GM23338 (cell line): ENCODE measurements at regions not wholly inside any gene's neighbourhood (a gene's known extent, or its start where the extent isn't known, plus 50 kb on each side); places are given as distances from the start of the nearest gene placed in this dataset.

Experiments
- ATAC-seq: fragments of 200-7000 bp; cut with Tn5 transposase; 3 replicates; pipeline ENCODE4 v1.9.1; 2020
- DNase-seq: peaks from one replicate; pipeline ENCODE4 v3.0.0-alpha.2; 2015; ENCODE audit warnings: low spot score
- H2AFZ ChIP-seq: fragments of 200-600 bp; sonication (generic); 2 replicates; pipeline ENCODE4 v1.8.0; 2016; ENCODE audit warnings: antibody characterized with exemption, mild to moderate bottlenecking, moderate library complexity
- H3F3A ChIP-seq: fragments of 200-600 bp; sonication (generic); replicated peaks from 2 replicates; pipeline ENCODE4 v1.8.0; 2017; ENCODE audit warnings: antibody characterized with exemption, mixed run types, low read depth
- H3K27ac ChIP-seq: fragments of 200-600 bp; sonication (generic); 2 replicates; pipeline ENCODE4 v1.6.1; 2016; ENCODE audit warnings: low read depth
- H3K27me3 ChIP-seq: fragments of 200-600 bp; sonication (generic); 2 replicates; pipeline ENCODE4 v1.8.0; 2016; ENCODE audit warnings: mild to moderate bottlenecking, mixed run types, moderate library complexity; ENCODE audit not compliant: insufficient read depth
- H3K36me3 ChIP-seq: fragments of 200-600 bp; sonication (generic); 2 replicates; pipeline ENCODE4 v1.8.0; 2016; ENCODE audit warnings: mild to moderate bottlenecking; ENCODE audit not compliant: insufficient read depth
- H3K4me1 ChIP-seq: fragments of 200-600 bp; sonication (generic); 2 replicates; pipeline ENCODE4 v1.8.0; 2016; ENCODE audit warnings: mild to moderate bottlenecking, moderate library complexity; ENCODE audit not compliant: insufficient read depth
- H3K4me2 ChIP-seq: fragments of 200-600 bp; sonication (generic); 2 replicates; pipeline ENCODE4 v1.7.1; 2017; ENCODE audit warnings: mixed run types
- H3K4me3 ChIP-seq: fragments of 200-600 bp; sonication (generic); 2 replicates; pipeline ENCODE4 v1.6.1; 2016; ENCODE audit warnings: mixed run types
- H3K79me2 ChIP-seq: fragments of 200-600 bp; sonication (generic); replicated peaks from 2 replicates; pipeline ENCODE4 v1.8.0; 2017; ENCODE audit warnings: mild to moderate bottlenecking; ENCODE audit not compliant: insufficient read depth
- H3K9me2 ChIP-seq: fragments of 200-600 bp; sonication (generic); 2 replicates; pipeline ENCODE4 v1.8.0; 2017; ENCODE audit not compliant: insufficient read depth
- H4K20me1 ChIP-seq: fragments of 200-600 bp; sonication (generic); replicated peaks from 2 replicates; pipeline ENCODE4 v1.8.0; 2017; ENCODE audit warnings: mild to moderate bottlenecking; ENCODE audit not compliant: insufficient read depth
- H3K27ac Mint-ChIP-seq: 2 replicates; pipeline ENCODE4 v1.8.0; 2020; ENCODE audit warnings: inconsistent platforms, mild to moderate bottlenecking, moderate library complexity, mixed read lengths
- H3K27me3 Mint-ChIP-seq: 3 replicates; pipeline ENCODE4 v1.8.0; 2022; ENCODE audit warnings: low read depth, mild to moderate bottlenecking, moderate library complexity, mixed read lengths, inconsistent platforms; ENCODE audit not compliant: insufficient read depth, poor library complexity
- H3K36me3 Mint-ChIP-seq: 3 replicates; pipeline ENCODE4 v1.8.0; 2021; ENCODE audit warnings: low read depth, mild to moderate bottlenecking, inconsistent platforms, moderate library complexity, mixed read lengths
- H3K4me1 Mint-ChIP-seq: 3 replicates; pipeline ENCODE4 v1.8.0; 2020; ENCODE audit warnings: mild to moderate bottlenecking, inconsistent platforms, mixed read lengths
- H3K4me3 Mint-ChIP-seq: 3 replicates; pipeline ENCODE4 v1.8.0; 2021; ENCODE audit warnings: moderate library complexity, mild to moderate bottlenecking, inconsistent platforms, mixed read lengths
- H3K9me3 Mint-ChIP-seq: 3 replicates; pipeline ENCODE4 v1.8.0; 2020; ENCODE audit warnings: moderate library complexity, mild to moderate bottlenecking, inconsistent platforms, mixed read lengths
- EZH2 ChIP-seq: fragments of 200-600 bp; sonication (generic); IDR thresholded peaks from one replicate; pipeline ENCODE4 v1.8.0; 2017; ENCODE audit warnings: antibody characterized with exemption, mild to moderate bottlenecking, low read depth; ENCODE audit not compliant: unreplicated experiment
- EZH2phosphoT487 ChIP-seq: fragments of 200-600 bp; sonication (generic); IDR thresholded peaks from one replicate; pipeline ENCODE4 v1.8.1; 2018; ENCODE audit warnings: antibody characterized with exemption; ENCODE audit not compliant: unreplicated experiment
- JUNB ChIP-seq: IDR thresholded peaks from one replicate; pipeline ENCODE4 v1.6.1; 2016; ENCODE audit warnings: antibody characterized with exemption; ENCODE audit not compliant: unreplicated experiment
- NANOG ChIP-seq: IDR thresholded peaks from 2 replicates; pipeline ENCODE4 v1.6.1; 2016; ENCODE audit warnings: antibody characterized with exemption, borderline replicate concordance
- POLR2AphosphoS5 ChIP-seq: IDR thresholded peaks from 2 replicates; pipeline ENCODE4 v1.6.1; 2016; ENCODE audit warnings: antibody characterized with exemption, low read depth
- STAT1 ChIP-seq: IDR thresholded peaks from one replicate; pipeline ENCODE4 v1.6.1; 2016; ENCODE audit warnings: antibody characterized with exemption; ENCODE audit not compliant: unreplicated experiment
- ZNF114 ChIP-seq: fragments of 250-450 bp; sonication (Bioruptor Pico); IDR thresholded peaks from 2 replicates; pipeline ENCODE4 v1.5.0; 2020; ENCODE audit warnings: mild to moderate bottlenecking, moderate library complexity
- ZNF331 ChIP-seq: fragments of 250-450 bp; sonication (Bioruptor Pico); IDR thresholded peaks from 2 replicates; pipeline ENCODE4 v1.5.0; 2020; ENCODE audit warnings: low read depth, mild to moderate bottlenecking, moderate library complexity
- TF ChIP-seq, protein P1 (sequence below): fragments of 250-450 bp; sonication (Bioruptor Pico); IDR thresholded peaks from 2 replicates; pipeline ENCODE4 v1.5.0; 2020; ENCODE audit warnings: mild to moderate bottlenecking, moderate library complexity
- TF ChIP-seq, protein P2 (sequence below): IDR thresholded peaks from 2 replicates; pipeline ENCODE4 v1.6.1; 2016; ENCODE audit warnings: antibody characterized with exemption

DNA sequence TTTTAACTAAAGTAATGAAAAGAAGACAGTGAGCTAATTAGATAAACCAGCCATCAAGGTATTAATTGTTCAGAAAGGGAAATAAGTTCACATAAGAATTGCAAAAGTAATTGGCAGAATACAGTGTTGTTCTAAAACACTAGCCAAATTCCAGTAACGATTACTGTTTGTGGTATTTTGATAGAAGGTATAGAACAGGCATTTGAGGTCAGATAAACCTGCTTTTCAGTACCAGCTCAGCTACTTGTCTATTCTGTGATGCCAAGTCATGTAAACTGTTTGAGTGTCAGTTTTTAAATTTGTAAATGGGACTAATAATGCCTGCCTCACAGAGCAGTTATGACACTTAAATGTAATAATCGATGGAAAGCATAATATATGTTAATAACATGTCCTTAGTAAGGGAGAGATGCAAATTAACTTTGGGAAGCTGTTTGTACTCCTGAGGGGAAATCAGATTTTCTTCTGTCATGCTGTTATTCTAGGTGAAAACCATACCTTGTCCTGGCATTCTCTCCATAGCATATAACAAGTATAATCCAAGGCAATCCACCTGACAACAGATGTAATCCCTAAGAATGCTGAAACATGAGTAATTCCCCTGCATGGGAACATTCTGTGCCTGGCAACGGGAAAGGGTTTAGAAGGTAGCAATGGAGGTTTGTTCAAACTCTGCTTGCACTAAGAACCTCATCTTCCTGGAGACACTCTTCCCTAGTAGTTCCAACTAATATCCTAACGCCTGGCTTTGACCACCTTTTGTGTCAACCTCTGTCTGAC lies 509.5 kb upstream of the PAPPA start:
- no peak overlapping the region for H3K27ac Mint-ChIP-seq
- H3K36me3 ChIP-seq: no peaks in the 10 kb centered on the region
- no peak overlapping the region for H3K4me3 Mint-ChIP-seq
- no peaks in the 10 kb centered on the region for H3K27me3 ChIP-seq
- no peaks in the 10 kb centered on the region for H3K27me3 Mint-ChIP-seq
- no peak overlapping the region for H3K4me3 ChIP-seq
- no peak overlapping the region for H3K27ac ChIP-seq
- H3K9me3 Mint-ChIP-seq: no peaks in the 10 kb centered on the region
- no peak for ATAC-seq
- H3K36me3 Mint-ChIP-seq: no peaks in the 10 kb centered on the region
- no peaks in the 10 kb centered on the region for H3K79me2 ChIP-seq
- TF ChIP-seq JUNB: no peak
- no peak for TF ChIP-seq STAT1
- TF ChIP-seq, protein P1, sequence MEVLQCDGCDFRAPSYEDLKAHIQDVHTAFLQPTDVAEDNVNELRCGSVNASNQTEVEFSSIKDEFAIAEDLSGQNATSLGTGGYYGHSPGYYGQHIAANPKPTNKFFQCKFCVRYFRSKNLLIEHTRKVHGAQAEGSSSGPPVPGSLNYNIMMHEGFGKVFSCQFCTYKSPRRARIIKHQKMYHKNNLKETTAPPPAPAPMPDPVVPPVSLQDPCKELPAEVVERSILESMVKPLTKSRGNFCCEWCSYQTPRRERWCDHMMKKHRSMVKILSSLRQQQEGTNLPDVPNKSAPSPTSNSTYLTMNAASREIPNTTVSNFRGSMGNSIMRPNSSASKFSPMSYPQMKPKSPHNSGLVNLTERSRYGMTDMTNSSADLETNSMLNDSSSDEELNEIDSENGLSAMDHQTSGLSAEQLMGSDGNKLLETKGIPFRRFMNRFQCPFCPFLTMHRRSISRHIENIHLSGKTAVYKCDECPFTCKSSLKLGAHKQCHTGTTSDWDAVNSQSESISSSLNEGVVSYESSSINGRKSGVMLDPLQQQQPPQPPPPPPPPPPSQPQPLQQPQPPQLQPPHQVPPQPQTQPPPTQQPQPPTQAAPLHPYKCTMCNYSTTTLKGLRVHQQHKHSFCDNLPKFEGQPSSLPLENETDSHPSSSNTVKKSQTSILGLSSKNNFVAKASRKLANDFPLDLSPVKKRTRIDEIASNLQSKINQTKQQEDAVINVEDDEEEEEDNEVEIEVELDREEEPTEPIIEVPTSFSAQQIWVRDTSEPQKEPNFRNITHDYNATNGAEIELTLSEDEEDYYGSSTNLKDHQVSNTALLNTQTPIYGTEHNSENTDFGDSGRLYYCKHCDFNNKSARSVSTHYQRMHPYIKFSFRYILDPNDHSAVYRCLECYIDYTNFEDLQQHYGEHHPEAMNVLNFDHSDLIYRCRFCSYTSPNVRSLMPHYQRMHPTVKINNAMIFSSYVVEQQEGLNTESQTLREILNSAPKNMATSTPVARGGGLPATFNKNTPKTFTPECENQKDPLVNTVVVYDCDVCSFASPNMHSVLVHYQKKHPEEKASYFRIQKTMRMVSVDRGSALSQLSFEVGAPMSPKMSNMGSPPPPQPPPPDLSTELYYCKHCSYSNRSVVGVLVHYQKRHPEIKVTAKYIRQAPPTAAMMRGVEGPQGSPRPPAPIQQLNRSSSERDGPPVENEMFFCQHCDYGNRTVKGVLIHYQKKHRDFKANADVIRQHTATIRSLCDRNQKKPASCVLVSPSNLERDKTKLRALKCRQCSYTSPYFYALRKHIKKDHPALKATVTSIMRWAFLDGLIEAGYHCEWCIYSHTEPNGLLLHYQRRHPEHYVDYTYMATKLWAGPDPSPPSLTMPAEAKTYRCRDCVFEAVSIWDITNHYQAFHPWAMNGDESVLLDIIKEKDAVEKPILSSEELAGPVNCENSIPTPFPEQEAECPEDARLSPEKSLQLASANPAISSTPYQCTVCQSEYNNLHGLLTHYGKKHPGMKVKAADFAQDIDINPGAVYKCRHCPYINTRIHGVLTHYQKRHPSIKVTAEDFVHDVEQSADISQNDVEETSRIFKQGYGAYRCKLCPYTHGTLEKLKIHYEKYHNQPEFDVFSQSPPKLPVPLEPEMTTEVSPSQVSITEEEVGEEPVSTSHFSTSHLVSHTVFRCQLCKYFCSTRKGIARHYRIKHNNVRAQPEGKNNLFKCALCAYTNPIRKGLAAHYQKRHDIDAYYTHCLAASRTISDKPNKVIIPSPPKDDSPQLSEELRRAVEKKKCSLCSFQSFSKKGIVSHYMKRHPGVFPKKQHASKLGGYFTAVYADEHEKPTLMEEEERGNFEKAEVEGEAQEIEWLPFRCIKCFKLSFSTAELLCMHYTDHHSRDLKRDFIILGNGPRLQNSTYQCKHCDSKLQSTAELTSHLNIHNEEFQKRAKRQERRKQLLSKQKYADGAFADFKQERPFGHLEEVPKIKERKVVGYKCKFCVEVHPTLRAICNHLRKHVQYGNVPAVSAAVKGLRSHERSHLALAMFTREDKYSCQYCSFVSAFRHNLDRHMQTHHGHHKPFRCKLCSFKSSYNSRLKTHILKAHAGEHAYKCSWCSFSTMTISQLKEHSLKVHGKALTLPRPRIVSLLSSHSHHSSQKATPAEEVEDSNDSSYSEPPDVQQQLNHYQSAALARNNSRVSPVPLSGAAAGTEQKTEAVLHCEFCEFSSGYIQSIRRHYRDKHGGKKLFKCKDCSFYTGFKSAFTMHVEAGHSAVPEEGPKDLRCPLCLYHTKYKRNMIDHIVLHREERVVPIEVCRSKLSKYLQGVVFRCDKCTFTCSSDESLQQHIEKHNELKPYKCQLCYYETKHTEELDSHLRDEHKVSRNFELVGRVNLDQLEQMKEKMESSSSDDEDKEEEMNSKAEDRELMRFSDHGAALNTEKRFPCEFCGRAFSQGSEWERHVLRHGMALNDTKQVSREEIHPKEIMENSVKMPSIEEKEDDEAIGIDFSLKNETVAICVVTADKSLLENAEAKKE (CRISPR knock-in tag): no peak
- no peak for TF ChIP-seq EZH2phosphoT487
- TF ChIP-seq POLR2AphosphoS5: no peak
- TF ChIP-seq, protein P2, sequence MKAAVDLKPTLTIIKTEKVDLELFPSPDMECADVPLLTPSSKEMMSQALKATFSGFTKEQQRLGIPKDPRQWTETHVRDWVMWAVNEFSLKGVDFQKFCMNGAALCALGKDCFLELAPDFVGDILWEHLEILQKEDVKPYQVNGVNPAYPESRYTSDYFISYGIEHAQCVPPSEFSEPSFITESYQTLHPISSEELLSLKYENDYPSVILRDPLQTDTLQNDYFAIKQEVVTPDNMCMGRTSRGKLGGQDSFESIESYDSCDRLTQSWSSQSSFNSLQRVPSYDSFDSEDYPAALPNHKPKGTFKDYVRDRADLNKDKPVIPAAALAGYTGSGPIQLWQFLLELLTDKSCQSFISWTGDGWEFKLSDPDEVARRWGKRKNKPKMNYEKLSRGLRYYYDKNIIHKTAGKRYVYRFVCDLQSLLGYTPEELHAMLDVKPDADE: no peak
- TF ChIP-seq EZH2: no peak
- no peak for TF ChIP-seq ZNF331
- no peak for TF ChIP-seq NANOG
- no peak for TF ChIP-seq ZNF114 (CRISPR knock-in tag)
- no peaks in the 10 kb centered on the region for H3K4me1 Mint-ChIP-seq
- H3K9me2 ChIP-seq: no peaks in the 10 kb centered on the region
- no peak for DNase-seq
- no peak overlapping the region for H3K4me2 ChIP-seq
- H3K4me1 ChIP-seq: no peaks in the 10 kb centered on the region; the same call in 1 of the 2 replicates
- no peaks in the 10 kb centered on the region for H3F3A ChIP-seq
- H4K20me1 ChIP-seq: no peaks in the 10 kb centered on the region; the same call in 1 of the 2 replicates
- no peak overlapping the region for H2AFZ ChIP-seq
